GM21723 (cell line): ENCODE measurements at regions not wholly inside any gene's neighbourhood (a gene's known extent, or its start where the extent isn't known, plus 50 kb on each side); places are given as distances from the start of the nearest gene placed in this dataset.

Source experiments
- ATAC-seq: cut with Tn5 transposase; IDR thresholded peaks from one replicate; pipeline ENCODE4 v1.9.1; 2021; ENCODE audit warnings: mild to moderate bottlenecking, moderate library complexity; ENCODE audit not compliant: unreplicated experiment

DNA sequence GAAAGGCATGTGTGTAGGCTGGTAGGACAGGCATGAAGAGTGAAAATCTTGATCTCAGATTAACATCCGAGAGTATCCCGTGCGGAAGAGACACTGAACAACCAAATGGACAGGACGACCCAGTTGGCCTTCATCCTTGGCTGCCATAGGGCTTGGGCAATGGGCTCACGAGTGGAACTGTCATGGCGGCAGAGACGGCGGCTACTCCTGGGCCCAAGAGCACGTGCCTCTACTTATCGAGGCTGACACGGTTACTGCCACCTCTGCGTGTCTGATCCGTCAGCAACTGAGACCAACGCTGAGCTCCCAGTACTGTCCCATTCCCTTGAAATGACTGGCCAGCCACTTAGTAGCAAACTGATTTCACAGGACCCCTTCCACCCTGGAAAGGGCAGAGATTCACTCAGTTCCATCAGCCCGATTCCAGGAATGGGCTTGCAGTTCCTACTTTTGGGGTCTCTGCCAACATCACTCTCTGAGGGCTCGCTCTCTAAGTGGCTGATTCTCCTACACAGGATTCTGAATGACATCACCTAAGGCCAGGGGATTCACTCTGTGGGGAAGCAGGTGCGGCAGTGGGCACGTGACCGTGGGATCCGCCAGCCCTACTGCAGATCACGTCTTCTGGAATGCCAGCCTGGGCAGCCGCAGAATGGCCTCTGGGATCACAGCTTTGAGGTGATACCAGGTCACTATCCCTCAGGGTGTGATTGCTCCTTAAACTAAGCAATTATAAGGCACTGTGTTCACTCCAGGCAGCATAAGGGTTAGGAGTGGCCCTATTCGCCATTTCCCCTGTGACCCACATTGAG lies 97.8 kb downstream of the RPS6KA4 start:
- ATAC-seq, result no peak

- ATAC-seq, result no peak
Measured at GRCh38 chr11:64457416-64458010, 98.2 kb upstream of the SLC22A11 start.

GRCh38 chr11:64458997-64459396 lies 96.7 kb upstream of the SLC22A11 start:
- no peak for ATAC-seq

DNA sequence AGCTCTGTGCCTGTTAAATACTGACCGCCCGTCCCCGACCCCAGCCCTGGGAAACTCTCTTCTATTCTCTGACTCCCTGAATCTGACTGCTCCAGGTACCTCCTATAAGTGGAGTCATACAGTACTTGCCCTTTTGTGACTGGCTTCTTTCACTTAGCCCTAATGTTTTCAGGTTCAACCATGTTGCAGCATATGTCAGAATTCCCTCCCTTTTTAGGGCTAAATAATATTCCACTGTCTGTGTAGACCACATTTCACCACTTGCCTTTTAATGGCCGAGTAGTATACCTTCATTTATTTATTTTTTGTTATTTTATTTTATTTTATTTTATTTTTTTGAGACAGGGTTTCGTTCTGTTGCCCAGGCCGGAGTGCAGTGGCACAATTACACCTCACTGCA lies 96.1 kb upstream of the SLC22A11 start:
- no peak for ATAC-seq

DNA sequence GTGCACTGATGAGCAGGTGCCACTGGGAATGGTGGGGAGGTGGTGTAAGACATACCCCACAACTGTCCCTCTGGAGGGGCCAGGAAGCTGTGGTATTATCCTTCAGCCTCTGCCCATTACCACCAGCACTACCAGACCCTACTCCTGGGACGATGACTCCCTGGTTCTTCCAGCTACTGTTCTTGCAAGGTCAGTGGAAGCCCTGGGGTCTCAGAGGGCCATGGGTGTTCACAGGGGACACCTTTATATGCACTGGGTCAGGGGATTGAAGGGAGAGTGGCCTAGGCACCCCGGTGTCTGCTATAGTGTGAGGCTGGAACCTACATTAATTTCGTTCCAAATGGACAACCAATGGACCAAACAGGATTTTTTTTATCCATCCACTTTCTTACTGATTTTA lies 94.7 kb upstream of the SLC22A11 start:
- no peak for ATAC-seq

DNA sequence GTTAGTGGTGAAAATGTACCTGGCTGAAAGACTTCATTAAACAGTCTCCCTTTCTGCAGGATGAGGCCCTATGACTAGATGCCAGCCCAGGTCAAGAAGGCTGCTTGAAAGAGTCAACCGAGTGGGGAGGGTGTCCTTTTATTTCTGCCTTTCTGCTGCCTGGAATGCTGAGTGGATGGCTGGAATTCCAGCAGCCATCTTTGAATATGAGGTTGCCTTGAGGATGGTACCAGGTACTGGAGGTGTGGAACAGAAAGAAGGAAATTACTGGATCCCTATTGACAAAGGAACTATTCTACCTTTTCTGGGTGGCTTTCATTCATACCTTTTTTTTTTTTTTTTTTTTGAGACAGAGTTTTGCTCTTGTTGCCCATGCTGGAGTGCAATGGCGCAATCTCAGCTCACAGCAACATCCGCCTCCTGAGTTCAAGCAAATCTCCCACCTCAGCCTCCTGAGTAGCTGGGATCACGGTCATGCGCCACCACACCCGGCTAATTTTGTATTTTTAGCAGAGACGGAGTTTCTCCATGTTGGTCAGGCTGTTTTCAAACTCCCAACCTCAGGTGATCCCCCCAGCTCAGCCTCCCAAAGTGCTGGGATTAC lies 89.5 kb upstream of the SLC22A11 start:
- ATAC-seq, result no peak

GRCh38 chr11:64469288-64469687 lies 86.5 kb upstream of the SLC22A11 start:
- ATAC-seq, result no peak

DNA sequence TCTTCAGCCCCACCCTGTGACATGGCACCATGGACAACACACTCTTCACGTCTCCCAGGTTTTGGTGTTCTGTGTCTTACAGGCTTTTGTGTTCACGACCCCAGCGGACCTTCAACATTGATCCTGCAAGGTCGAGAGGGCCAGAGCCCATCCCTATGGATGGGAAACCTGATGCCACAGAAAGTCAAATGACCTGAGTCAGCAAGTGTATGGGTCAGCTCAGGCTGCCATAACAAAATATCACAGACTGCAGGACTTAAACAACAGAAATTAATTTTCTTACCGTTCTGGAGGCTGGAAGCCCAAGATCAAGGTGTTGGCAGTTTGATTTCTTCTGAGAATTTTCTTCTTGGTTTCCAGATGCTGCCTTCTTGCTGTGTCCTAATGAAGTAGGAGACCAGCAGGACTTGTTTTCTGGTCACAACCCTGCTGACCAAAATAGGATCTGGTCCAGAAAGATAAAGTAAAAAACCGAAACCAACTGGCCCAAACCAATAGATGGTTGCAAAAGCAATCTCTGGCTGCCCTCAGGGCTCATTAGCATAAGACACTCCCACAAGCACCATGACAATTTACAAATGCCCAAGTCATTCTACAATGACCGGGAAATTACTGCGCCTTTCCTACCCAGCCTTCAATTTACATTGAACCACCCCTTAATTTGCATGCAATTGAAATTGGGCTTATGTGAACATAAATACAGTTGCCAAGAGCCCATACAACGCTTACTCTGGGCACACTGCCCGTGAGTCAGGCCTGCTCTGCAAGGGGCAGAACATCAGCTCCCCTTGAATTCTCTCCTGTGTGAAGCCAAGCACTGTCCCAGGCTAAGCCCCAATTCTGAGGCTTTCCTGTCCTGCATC lies 82.9 kb upstream of the SLC22A11 start:
- ATAC-seq, result no peak

DNA sequence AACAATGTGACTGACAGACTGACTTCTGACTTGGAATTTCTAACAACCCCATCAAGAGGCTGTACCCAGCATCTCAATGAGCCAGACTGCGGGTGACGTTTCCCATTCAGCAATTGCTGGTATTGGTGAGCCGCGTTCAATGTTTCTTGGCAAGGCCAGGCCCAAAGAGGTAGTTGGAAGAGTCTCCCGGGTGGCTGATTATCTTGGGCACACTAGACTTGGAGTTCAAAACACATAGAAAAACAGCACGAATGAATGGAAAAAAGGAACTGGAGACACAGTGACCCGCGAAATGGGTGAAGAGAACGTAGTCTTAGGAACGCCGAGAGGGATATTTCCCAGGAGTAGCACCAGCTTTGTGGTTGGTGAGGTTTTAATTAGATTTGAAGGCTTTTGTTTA lies 81.1 kb upstream of the SLC22A11 start:
- ATAC-seq, result no peak

- ATAC-seq, result no peak
Measured at GRCh38 chr11:64475145-64475544, 80.6 kb upstream of the SLC22A11 start.

DNA sequence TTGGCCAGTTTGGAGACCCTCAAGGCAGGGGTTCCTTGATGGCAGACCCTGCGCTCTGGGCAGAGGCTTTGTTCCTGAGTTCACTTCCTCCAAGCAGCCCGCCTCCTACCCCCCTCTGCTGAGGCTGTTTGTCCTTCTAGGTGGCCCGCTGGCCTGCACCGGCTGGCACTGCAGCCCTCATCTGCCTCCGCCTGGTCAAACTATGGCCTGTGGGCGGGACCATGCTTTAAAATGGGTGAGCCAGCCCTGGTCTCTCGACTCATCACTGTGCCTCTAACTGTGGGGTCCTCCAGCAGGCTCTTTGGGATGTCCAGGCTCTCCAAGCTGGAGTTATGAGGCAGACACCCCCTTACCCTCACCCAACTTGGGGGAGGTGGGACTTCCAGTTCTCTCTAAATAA lies 78.9 kb upstream of the SLC22A11 start:
- no peak for ATAC-seq

GRCh38 chr11:64477675-64478074 lies 78.1 kb upstream of the SLC22A11 start:
- ATAC-seq, result no peak

DNA sequence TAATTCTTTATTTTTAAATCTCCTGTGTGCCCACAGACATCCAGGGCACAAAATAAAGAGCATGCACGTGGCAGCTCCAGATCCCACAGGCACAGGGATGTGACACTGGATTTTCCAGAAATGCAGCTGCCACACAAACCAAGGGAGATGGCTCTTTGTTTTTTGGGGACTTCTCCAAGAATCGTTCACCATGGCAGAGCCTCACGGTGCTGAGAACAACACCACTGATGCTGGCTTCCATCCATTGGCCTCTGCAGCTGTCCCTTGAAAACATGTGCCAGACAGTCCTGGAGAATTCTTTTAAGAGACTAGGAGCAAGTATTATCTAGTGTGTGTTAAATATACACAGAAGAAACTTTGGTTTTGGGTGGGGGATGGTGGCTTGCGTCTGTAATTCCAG lies 73.2 kb upstream of the SLC22A11 start:
- ATAC-seq, result no peak

GRCh38 chr11:64484191-64485022 lies 71.3 kb upstream of the SLC22A11 start:
- no peak for ATAC-seq

DNA sequence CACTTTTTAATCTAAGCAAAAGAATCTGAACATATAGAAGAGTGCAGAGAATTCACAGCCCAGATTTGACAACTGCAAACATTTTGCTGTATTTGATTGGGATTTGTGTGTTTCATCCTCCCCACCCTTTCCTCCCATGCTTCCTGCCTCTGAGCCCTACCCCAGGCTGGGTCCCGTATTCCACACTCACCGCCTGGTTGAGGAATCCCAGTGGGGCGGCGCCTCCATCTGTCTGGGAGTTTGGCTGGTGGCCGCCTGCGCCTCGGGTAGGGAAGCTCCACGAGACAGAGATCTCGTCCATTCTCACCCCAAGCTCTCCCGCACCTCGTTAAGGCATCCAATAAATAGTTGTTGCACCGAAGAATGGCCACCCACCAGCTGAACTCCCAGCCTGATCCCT lies 70.7 kb upstream of the SLC22A11 start:
- ATAC-seq, result no peak

- no peak for ATAC-seq
Measured at GRCh38 chr11:64489831-64490441, 65.8 kb upstream of the SLC22A11 start.

GRCh38 chr11:64490562-64491216 lies 65.1 kb upstream of the SLC22A11 start:
- no peak for ATAC-seq

DNA sequence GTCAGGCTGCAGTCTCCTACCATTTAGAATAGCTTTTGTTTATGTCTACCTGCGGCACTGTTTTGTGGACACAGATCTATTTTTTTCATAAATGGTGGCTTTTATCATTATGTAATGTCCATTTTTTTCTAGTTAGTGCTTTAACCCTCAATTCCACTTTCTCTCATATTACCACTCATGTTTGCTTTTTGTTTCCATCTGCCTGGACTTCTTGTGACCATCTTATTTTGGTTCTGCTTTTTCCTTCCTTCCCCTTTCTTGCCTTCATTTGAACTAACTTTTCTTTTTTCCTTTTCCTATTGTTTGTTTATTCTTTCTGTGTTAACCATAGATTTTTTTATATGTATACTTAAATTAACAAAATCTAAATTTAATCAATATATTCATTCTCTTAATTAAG lies 63.2 kb upstream of the SLC22A11 start:
- ATAC-seq, result no peak

GRCh38 chr11:64498136-64498535 lies 57.6 kb upstream of the SLC22A11 start:
- no peak for ATAC-seq
